Gastroesophageal sphincter (tissue), 3 donors: ENCODE measurements at regions not wholly inside any gene's neighbourhood (a gene's known extent, or its start where the extent isn't known, plus 50 kb on each side); places are given as distances from the start of the nearest gene placed in this dataset.

Experiments
- EP300 ChIP-seq: sonication (generic); formaldehyde crosslinking; IDR thresholded peaks from one replicate; pipeline ENCODE4 v1.6.1; 2017; ENCODE audit warnings: antibody characterized with exemption, mild to moderate bottlenecking
- POLR2A ChIP-seq, 2 donors: fragments of 450-650 bp; IDR thresholded peaks; one replicate each; pipeline ENCODE4 v1.6.1; 2017; ENCODE audit warnings: antibody characterized with exemption in 2 of 2, mild to moderate bottlenecking in 2 of 2, moderate library complexity in 1 of 2
- POLR2AphosphoS5 ChIP-seq: sonication (generic); formaldehyde crosslinking; IDR thresholded peaks from one replicate; pipeline ENCODE4 v1.6.1; 2017; ENCODE audit warnings: antibody characterized with exemption
- TF ChIP-seq, protein P1 (sequence below), 4 experiments: fragments of 200-600 bp in 2 of 4; fragments of 450-650 bp in 2 of 4; sonication (generic) in 1 of 4; IDR thresholded peaks; one replicate each; pipeline ENCODE4 v1.5.1; 2017 to 2019; ENCODE audit warnings: antibody characterized with exemption in 4 of 4, mild to moderate bottlenecking in 2 of 4, moderate library complexity in 2 of 4

- no peak for TF ChIP-seq POLR2AphosphoS5
- TF ChIP-seq, protein P1, sequence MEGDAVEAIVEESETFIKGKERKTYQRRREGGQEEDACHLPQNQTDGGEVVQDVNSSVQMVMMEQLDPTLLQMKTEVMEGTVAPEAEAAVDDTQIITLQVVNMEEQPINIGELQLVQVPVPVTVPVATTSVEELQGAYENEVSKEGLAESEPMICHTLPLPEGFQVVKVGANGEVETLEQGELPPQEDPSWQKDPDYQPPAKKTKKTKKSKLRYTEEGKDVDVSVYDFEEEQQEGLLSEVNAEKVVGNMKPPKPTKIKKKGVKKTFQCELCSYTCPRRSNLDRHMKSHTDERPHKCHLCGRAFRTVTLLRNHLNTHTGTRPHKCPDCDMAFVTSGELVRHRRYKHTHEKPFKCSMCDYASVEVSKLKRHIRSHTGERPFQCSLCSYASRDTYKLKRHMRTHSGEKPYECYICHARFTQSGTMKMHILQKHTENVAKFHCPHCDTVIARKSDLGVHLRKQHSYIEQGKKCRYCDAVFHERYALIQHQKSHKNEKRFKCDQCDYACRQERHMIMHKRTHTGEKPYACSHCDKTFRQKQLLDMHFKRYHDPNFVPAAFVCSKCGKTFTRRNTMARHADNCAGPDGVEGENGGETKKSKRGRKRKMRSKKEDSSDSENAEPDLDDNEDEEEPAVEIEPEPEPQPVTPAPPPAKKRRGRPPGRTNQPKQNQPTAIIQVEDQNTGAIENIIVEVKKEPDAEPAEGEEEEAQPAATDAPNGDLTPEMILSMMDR (IDR thresholded peaks at IDR 0.05) = no peak
- TF ChIP-seq POLR2A (IDR thresholded peaks at IDR 0.05) = no peak
- TF ChIP-seq EP300 = no peak
Measured at GRCh38 chr12:39685854-39686657, 66.5 kb upstream of the ABCD2 start.
